Liver (tissue), 8 donors: ENCODE measurements at regions not wholly inside any gene's neighbourhood (a gene's known extent, or its start where the extent isn't known, plus 50 kb on each side); places are given as distances from the start of the nearest gene placed in this dataset.
A peak's percentile ranks its signal among the peaks of the same experiment; 100 is the strongest.

Experiments used
- DNase-seq: peaks from one replicate; pipeline ENCODE4 v3.0.0-alpha.2; 2017; ENCODE audit warnings: low spot score
- H3K27ac ChIP-seq, 2 donors: one replicate each; pipeline ENCODE4 v1.7.0; 2013; ENCODE audit warnings: inconsistent platforms in 2 of 2, low read length in 2 of 2, control low read depth in 1 of 2, low read depth in 1 of 2, mild to moderate bottlenecking in 1 of 2
- H3K27me3 ChIP-seq, 4 donors: one replicate each; pipeline versions ENCODE4 v1.6.1 to v1.7.0; 2013; ENCODE audit warnings: low read length in 3 of 4, inconsistent platforms in 1 of 4, mild to moderate bottlenecking in 1 of 4, moderate library complexity in 1 of 4; ENCODE audit not compliant: control insufficient read depth in 4 of 4, insufficient read depth in 4 of 4
- H3K36me3 ChIP-seq, 4 donors: one replicate each; pipeline versions ENCODE4 v1.6.1 to v1.7.0; 2013; ENCODE audit warnings: low read length in 3 of 4, mild to moderate bottlenecking in 3 of 4, low read depth in 1 of 4, moderate library complexity in 1 of 4; ENCODE audit not compliant: control insufficient read depth in 4 of 4, insufficient read depth in 3 of 4
- H3K4me1 ChIP-seq, 4 donors: one replicate each; pipeline versions ENCODE4 v1.6.1 to v1.7.0; 2013; ENCODE audit warnings: low read length in 3 of 4, mild to moderate bottlenecking in 3 of 4, moderate library complexity in 1 of 4; ENCODE audit not compliant: control insufficient read depth in 4 of 4, insufficient read depth in 4 of 4
- H3K4me3 ChIP-seq, 3 donors: one replicate each; pipeline versions ENCODE4 v1.6.1 to v1.7.0; 2013; ENCODE audit warnings: low read length in 3 of 3, control low read depth in 1 of 3, low read depth in 1 of 3, mild to moderate bottlenecking in 1 of 3
- H3K9ac ChIP-seq, 2 donors: one replicate each; pipeline ENCODE4 v1.7.0; 2013; ENCODE audit warnings: low read length in 2 of 2, mild to moderate bottlenecking in 2 of 2, moderate library complexity in 2 of 2, control low read depth in 1 of 2, low read depth in 1 of 2
- H3K9me3 ChIP-seq, 4 donors: one replicate each; pipeline versions ENCODE4 v1.6.1 to v1.7.0; 2013; ENCODE audit warnings: low read length in 3 of 4; ENCODE audit not compliant: control insufficient read depth in 4 of 4
- FOXA1 ChIP-seq: IDR thresholded peaks from 2 replicates; pipeline ENCODE4 v1.6.1; 2016; ENCODE audit warnings: antibody characterized with exemption
- FOXA2 ChIP-seq: IDR thresholded peaks from 2 replicates; pipeline ENCODE4 v1.6.1; 2016; ENCODE audit warnings: antibody characterized with exemption
- HNF4A ChIP-seq, 2 donors: conservative IDR thresholded peaks; 2 replicates each; pipeline ENCODE4 v1.6.1; 2016; ENCODE audit warnings: antibody characterized with exemption in 2 of 2, mild to moderate bottlenecking in 2 of 2
- HNF4G ChIP-seq: IDR thresholded peaks from 2 replicates; pipeline ENCODE4 v1.6.1; 2016; ENCODE audit warnings: antibody characterized with exemption
- JUND ChIP-seq, 2 donors: IDR thresholded peaks; 2 replicates each; pipeline ENCODE4 v1.6.1; 2016; ENCODE audit warnings: antibody characterized with exemption in 2 of 2
- NR2F2 ChIP-seq: IDR thresholded peaks from 2 replicates; pipeline ENCODE4 v1.6.1; 2016; ENCODE audit warnings: antibody characterized with exemption
- RAD21 ChIP-seq, 2 donors: IDR thresholded peaks; 2 replicates each; pipeline ENCODE4 v1.6.1; 2016; ENCODE audit warnings: antibody characterized with exemption in 2 of 2, mild to moderate bottlenecking in 2 of 2
- RXRA ChIP-seq, 2 donors: IDR thresholded peaks; 2 replicates each; pipeline ENCODE4 v1.6.1; 2017 to 2018; ENCODE audit warnings: antibody characterized with exemption in 2 of 2, mild to moderate bottlenecking in 1 of 2
- SP1 ChIP-seq: IDR thresholded peaks from 2 replicates; pipeline ENCODE4 v1.6.1; 2018; ENCODE audit warnings: antibody characterized with exemption, mild to moderate bottlenecking
- TAF1 ChIP-seq: conservative IDR thresholded peaks from 2 replicates; pipeline ENCODE4 v1.6.1; 2016; ENCODE audit warnings: antibody characterized with exemption, mild to moderate bottlenecking
- YY1 ChIP-seq: IDR thresholded peaks from 2 replicates; pipeline ENCODE4 v1.6.1; 2016; ENCODE audit warnings: antibody characterized with exemption, mild to moderate bottlenecking
- WGBS: extraction: QIAGEN DNeasy Blood & Tissue Kit; methylation state at CpG from one replicate; pipeline ENCODE4 v1.1.7; 2013; 5-methylcytosine and 5-hydroxymethylcytosine counted together
- TF ChIP-seq, protein P1 (sequence below): IDR thresholded peaks from 2 replicates; pipeline ENCODE4 v1.6.1; 2016; ENCODE audit warnings: antibody characterized with exemption
- TF ChIP-seq, protein P2 (sequence below): IDR thresholded peaks from 2 replicates; pipeline ENCODE4 v1.6.1; 2016; ENCODE audit warnings: antibody characterized with exemption
- TF ChIP-seq, protein P3 (sequence below): IDR thresholded peaks from 2 replicates; pipeline ENCODE4 v1.6.1; 2016; ENCODE audit warnings: antibody characterized with exemption
- TF ChIP-seq, protein P4 (sequence below): fragments of 150-350 bp; IDR thresholded peaks from 2 replicates; pipeline ENCODE4 v1.5.1; 2017; ENCODE audit warnings: improper control_type of control experiment, low read depth, low read length; ENCODE audit not compliant: missing input control
- donor health status: healthy.
- donor health status: healthy.
- donor health status: healthy.
- donor health status: healthy.
- donor health status: healthy.

DNA sequence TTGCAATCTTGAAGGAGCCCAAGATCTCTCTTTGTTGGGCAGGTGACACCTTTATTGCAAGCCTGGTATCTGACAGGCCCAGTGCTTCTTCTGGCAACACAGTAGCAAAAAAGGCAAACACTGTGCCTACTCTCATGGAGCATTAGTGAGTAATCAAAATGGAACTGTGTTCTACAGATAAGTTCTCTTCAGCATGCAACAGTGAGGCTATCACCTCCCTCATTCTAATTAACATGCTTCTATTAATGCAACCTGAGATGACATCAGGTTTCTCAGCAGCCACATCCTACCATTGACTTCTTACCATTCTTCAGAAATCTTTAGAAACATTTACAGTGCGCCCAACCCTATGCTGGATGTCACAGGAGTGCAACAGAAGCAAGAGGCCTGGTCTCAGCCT is 77.9 kb upstream of the KCNMA1 start (continued):
- TF ChIP-seq, protein P1, sequence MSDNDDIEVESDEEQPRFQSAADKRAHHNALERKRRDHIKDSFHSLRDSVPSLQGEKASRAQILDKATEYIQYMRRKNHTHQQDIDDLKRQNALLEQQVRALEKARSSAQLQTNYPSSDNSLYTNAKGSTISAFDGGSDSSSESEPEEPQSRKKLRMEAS = no peak
- no peak for TF ChIP-seq YY1
- TF ChIP-seq RAD21 (IDR thresholded peaks at IDR 0.05) = no peak
- no peak for TF ChIP-seq TAF1
- TF ChIP-seq HNF4G = no peak
- TF ChIP-seq, protein P2, sequence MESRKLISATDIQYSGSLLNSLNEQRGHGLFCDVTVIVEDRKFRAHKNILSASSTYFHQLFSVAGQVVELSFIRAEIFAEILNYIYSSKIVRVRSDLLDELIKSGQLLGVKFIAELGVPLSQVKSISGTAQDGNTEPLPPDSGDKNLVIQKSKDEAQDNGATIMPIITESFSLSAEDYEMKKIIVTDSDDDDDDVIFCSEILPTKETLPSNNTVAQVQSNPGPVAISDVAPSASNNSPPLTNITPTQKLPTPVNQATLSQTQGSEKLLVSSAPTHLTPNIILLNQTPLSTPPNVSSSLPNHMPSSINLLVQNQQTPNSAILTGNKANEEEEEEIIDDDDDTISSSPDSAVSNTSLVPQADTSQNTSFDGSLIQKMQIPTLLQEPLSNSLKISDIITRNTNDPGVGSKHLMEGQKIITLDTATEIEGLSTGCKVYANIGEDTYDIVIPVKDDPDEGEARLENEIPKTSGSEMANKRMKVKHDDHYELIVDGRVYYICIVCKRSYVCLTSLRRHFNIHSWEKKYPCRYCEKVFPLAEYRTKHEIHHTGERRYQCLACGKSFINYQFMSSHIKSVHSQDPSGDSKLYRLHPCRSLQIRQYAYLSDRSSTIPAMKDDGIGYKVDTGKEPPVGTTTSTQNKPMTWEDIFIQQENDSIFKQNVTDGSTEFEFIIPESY = no peak
- no peak for TF ChIP-seq FOXA1
- TF ChIP-seq HNF4A (conservative IDR thresholded peaks at IDR 0.05) = no peak
- TF ChIP-seq RXRA (IDR thresholded peaks at IDR 0.05) = no peak
- TF ChIP-seq, protein P3, sequence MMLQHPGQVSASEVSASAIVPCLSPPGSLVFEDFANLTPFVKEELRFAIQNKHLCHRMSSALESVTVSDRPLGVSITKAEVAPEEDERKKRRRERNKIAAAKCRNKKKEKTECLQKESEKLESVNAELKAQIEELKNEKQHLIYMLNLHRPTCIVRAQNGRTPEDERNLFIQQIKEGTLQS = no peak
- TF ChIP-seq JUND (IDR thresholded peaks at IDR 0.05) = no peak
- TF ChIP-seq NR2F2 = no peak

DNA sequence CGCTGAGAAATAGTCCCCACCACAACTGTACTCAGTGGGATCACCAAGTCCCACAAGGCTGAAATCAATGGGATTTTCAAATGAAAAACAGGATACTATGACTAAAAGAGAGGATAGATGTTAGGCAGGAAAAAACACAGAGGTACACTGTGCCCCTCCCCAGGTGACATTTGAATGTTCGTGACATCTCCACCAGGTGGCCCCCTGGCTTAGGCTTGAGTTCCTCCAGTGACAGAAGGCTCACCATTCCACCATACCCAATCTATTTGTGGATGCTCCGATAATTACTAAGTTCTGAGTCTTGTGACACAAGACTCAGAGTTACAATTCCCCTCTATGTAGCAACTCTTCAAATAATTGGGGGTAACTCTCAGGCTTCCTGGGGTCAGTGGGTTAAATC is 77.5 kb upstream of the KCNMA1 start:
- no peak for DNase-seq
- 62% methylated on average over 3 of the region's 3 CpGs for WGBS
- H3K27me3 ChIP-seq = peaks cover 0 to 9% (median 0%) of the 10 kb centered on the region in 4 donors

More for the DNA sequence above, 77.5 kb upstream of the KCNMA1 start:
- H3K4me1 ChIP-seq = peaks cover 0 to 6% (median 3%) of the 10 kb centered on the region in 4 donors
- H3K9me3 ChIP-seq = no peaks in the 10 kb centered on the region
- H3K4me3 ChIP-seq = no peak overlapping the region
- H3K9ac ChIP-seq = no peak overlapping the region
- no peaks in the 10 kb centered on the region for H3K36me3 ChIP-seq
- TF ChIP-seq, protein P4, sequence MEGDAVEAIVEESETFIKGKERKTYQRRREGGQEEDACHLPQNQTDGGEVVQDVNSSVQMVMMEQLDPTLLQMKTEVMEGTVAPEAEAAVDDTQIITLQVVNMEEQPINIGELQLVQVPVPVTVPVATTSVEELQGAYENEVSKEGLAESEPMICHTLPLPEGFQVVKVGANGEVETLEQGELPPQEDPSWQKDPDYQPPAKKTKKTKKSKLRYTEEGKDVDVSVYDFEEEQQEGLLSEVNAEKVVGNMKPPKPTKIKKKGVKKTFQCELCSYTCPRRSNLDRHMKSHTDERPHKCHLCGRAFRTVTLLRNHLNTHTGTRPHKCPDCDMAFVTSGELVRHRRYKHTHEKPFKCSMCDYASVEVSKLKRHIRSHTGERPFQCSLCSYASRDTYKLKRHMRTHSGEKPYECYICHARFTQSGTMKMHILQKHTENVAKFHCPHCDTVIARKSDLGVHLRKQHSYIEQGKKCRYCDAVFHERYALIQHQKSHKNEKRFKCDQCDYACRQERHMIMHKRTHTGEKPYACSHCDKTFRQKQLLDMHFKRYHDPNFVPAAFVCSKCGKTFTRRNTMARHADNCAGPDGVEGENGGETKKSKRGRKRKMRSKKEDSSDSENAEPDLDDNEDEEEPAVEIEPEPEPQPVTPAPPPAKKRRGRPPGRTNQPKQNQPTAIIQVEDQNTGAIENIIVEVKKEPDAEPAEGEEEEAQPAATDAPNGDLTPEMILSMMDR = peak; percentile 10
- TF ChIP-seq, protein P3 = no peak
- TF ChIP-seq RAD21 (IDR thresholded peaks at IDR 0.05) = peak; percentile 30 to 45
- no peak for TF ChIP-seq NR2F2
- no peak for TF ChIP-seq TAF1
- no peak for TF ChIP-seq FOXA2
- no peak for TF ChIP-seq JUND (IDR thresholded peaks at IDR 0.05)
- TF ChIP-seq SP1 = no peak
- TF ChIP-seq HNF4G = no peak
- no peak for TF ChIP-seq RXRA (IDR thresholded peaks at IDR 0.05)
- H3K27ac ChIP-seq = no peak overlapping the region
